Stomach smooth muscle (tissue), 2 donors: ENCODE measurements at regions not wholly inside any gene's neighbourhood (a gene's known extent, or its start where the extent isn't known, plus 50 kb on each side); places are given as distances from the start of the nearest gene placed in this dataset.

Experiments used
- H3K27ac ChIP-seq: one replicate; pipeline ENCODE4 v1.7.0; 2013; ENCODE audit warnings: mild to moderate bottlenecking, low read length, inconsistent platforms
- H3K27me3 ChIP-seq, 2 donors: one replicate each; pipeline ENCODE4 v1.7.0; 2013; ENCODE audit warnings: low read length in 2 of 2; ENCODE audit not compliant: insufficient read depth in 2 of 2, control insufficient read depth in 1 of 2
- H3K36me3 ChIP-seq, 2 donors: one replicate each; pipeline ENCODE4 v1.7.0; 2013; ENCODE audit warnings: low read length in 2 of 2; ENCODE audit not compliant: control insufficient read depth in 2 of 2, insufficient read depth in 2 of 2
- H3K4me1 ChIP-seq: one replicate; pipeline ENCODE4 v1.7.0; 2013; ENCODE audit warnings: low read length; ENCODE audit not compliant: control insufficient read depth, insufficient read depth
- H3K4me3 ChIP-seq, 2 donors: one replicate each; pipeline ENCODE4 v1.7.0; 2013; ENCODE audit warnings: low read length in 2 of 2
- H3K9ac ChIP-seq, 2 donors: one replicate each; pipeline ENCODE4 v1.7.0; 2013; ENCODE audit warnings: low read length in 2 of 2, mild to moderate bottlenecking in 1 of 2
- H3K9me3 ChIP-seq, 2 donors: one replicate each; pipeline ENCODE4 v1.7.0; 2013; ENCODE audit warnings: low read length in 2 of 2; ENCODE audit not compliant: control insufficient read depth in 2 of 2
- donor health status: healthy.
- donor health status: Pancreatic carcinoma.

- H3K4me3 ChIP-seq: no peak overlapping the region
- H3K27ac ChIP-seq: no peak overlapping the region
- H3K27me3 ChIP-seq: peaks cover 26 to 30% of the 10 kb centered on the region in 2 donors
- no peaks in the 10 kb centered on the region for H3K9me3 ChIP-seq
- no peaks in the 10 kb centered on the region for H3K4me1 ChIP-seq
- no peaks in the 10 kb centered on the region for H3K36me3 ChIP-seq
- H3K9ac ChIP-seq: no peak overlapping the region
Measured at GRCh38 chr4:3869174-3869572, 103.0 kb downstream of the ADRA2C start.

GRCh38 chr4:3869661-3870566, 103.7 kb downstream of the ADRA2C start:
- Histone ChIP-seq H3K27me3 (peaks cover 20 to 31% of the 10 kb centered on the region in 2 donors), H3K27ac (no peak overlapping the region), H3K9me3 (no peaks in the 10 kb centered on the region)

GRCh38 chr4:3870567-3870962, 104.4 kb downstream of the ADRA2C start:
- Histone ChIP-seq H3K36me3 (no peaks in the 10 kb centered on the region), H3K9ac (no peak overlapping the region), H3K4me3 (no peak overlapping the region), H3K27me3 (peaks cover 18 to 31% of the 10 kb centered on the region in 2 donors), H3K9me3 (no peaks in the 10 kb centered on the region), H3K27ac (no peak overlapping the region), H3K4me1 (no peaks in the 10 kb centered on the region)

More at GRCh38 chr4:3869661-3870566, 103.7 kb downstream of the ADRA2C start:
- no peaks in the 10 kb centered on the region for H3K36me3 ChIP-seq
- no peak overlapping the region for H3K9ac ChIP-seq
- H3K4me3 ChIP-seq: no peak overlapping the region
- H3K4me1 ChIP-seq: no peaks in the 10 kb centered on the region

GRCh38 chr4:3871181-3871852, 105.1 kb downstream of the ADRA2C start:
- Histone ChIP-seq H3K4me1 (no peaks in the 10 kb centered on the region), H3K9me3 (no peaks in the 10 kb centered on the region), H3K9ac (no peak overlapping the region), H3K36me3 (no peaks in the 10 kb centered on the region), H3K4me3 (no peak overlapping the region), H3K27me3 (peaks cover 18 to 31% of the 10 kb centered on the region in 2 donors), H3K27ac (no peak overlapping the region)

GRCh38 chr4:3871881-3872833, 106.0 kb downstream of the ADRA2C start:
- H3K27me3 ChIP-seq: peaks cover 18 to 38% of the 10 kb centered on the region in 2 donors
- H3K9me3 ChIP-seq: peaks cover 0 to 2% of the 10 kb centered on the region in 2 donors
- H3K27ac ChIP-seq: no peak overlapping the region
- no peak overlapping the region for H3K4me3 ChIP-seq
- H3K9ac ChIP-seq: no peak overlapping the region
- H3K36me3 ChIP-seq: no peaks in the 10 kb centered on the region
- H3K4me1 ChIP-seq: no peaks in the 10 kb centered on the region

- Histone ChIP-seq H3K4me3 (no peak overlapping the region), H3K27me3 (peaks cover 18 to 41% of the 10 kb centered on the region in 2 donors), H3K4me1 (no peaks in the 10 kb centered on the region), H3K36me3 (no peaks in the 10 kb centered on the region), H3K9me3 (peaks cover 0 to 3% of the 10 kb centered on the region in 2 donors), H3K27ac (no peak overlapping the region), H3K9ac (no peak overlapping the region)
Measured at GRCh38 chr4:3872834-3873313, 106.7 kb downstream of the ADRA2C start.

GRCh38 chr4:3873408-3874027, 107.3 kb downstream of the ADRA2C start:
- no peak overlapping the region for H3K27ac ChIP-seq
- H3K4me1 ChIP-seq: no peaks in the 10 kb centered on the region
- peaks cover 22 to 44% of the 10 kb centered on the region in 2 donors for H3K27me3 ChIP-seq
- H3K9me3 ChIP-seq: peaks cover 3% of the 10 kb centered on the region in 2 donors
- H3K4me3 ChIP-seq: no peak overlapping the region
- H3K9ac ChIP-seq: no peak overlapping the region
- no peaks in the 10 kb centered on the region for H3K36me3 ChIP-seq

- H3K27me3 ChIP-seq: peaks cover 27 to 48% of the 10 kb centered on the region in 2 donors
- no peak overlapping the region for H3K9ac ChIP-seq
- no peak overlapping the region for H3K4me3 ChIP-seq
- peaks cover 3% of the 10 kb centered on the region in 2 donors for H3K9me3 ChIP-seq
- H3K4me1 ChIP-seq: no peaks in the 10 kb centered on the region
- no peaks in the 10 kb centered on the region for H3K36me3 ChIP-seq
- no peak overlapping the region for H3K27ac ChIP-seq
Measured at GRCh38 chr4:3874028-3874415, 107.8 kb downstream of the ADRA2C start.

GRCh38 chr4:3874525-3875110, 108.4 kb downstream of the ADRA2C start:
- no peaks in the 10 kb centered on the region for H3K4me1 ChIP-seq
- no peak overlapping the region for H3K4me3 ChIP-seq
- H3K27ac ChIP-seq: no peak overlapping the region
- H3K9ac ChIP-seq: no peak overlapping the region
- H3K27me3 ChIP-seq: peaks cover 33 to 54% of the 10 kb centered on the region in 2 donors
- H3K9me3 ChIP-seq: peaks cover 3% of the 10 kb centered on the region in 2 donors
- no peaks in the 10 kb centered on the region for H3K36me3 ChIP-seq
